Gastrocnemius medialis (tissue), 4 donors: ENCODE measurements at regions not wholly inside any gene's neighbourhood (a gene's known extent, or its start where the extent isn't known, plus 50 kb on each side); places are given as distances from the start of the nearest gene placed in this dataset.

Experiments
- CTCF ChIP-seq, 5 experiments: fragments of 450-650 bp in 3 of 5; fragments of 200-600 bp in 2 of 5; sonication (generic) in 2 of 5; IDR thresholded peaks in 4 of 5; conservative IDR thresholded peaks in 1 of 5; 1 replicate in 4 of 5; 2 replicates in 1 of 5; pipeline ENCODE4 v1.5.1; 2016 to 2019; ENCODE audit warnings: antibody characterized with exemption in 5 of 5, mild to moderate bottlenecking in 3 of 5, moderate library complexity in 3 of 5
- POLR2A ChIP-seq, 2 donors: fragments of 450-650 bp; IDR thresholded peaks; one replicate each; pipeline ENCODE4 v1.6.1; 2017; ENCODE audit warnings: antibody characterized with exemption in 2 of 2, mild to moderate bottlenecking in 2 of 2, moderate library complexity in 2 of 2

GRCh38 chr2:40746191-40746590 lies 294.3 kb upstream of the SLC8A1 start:
- TF ChIP-seq CTCF (IDR thresholded peaks at IDR 0.05 in 4 of 5, conservative IDR thresholded peaks at IDR 0.05 in 1 of 5) (no peak), POLR2A (IDR thresholded peaks at IDR 0.05) (no peak)
